Hematopoietic multipotent progenitor cell (in vitro differentiated cells): ENCODE measurements at regions not wholly inside any gene's neighbourhood (a gene's known extent, or its start where the extent isn't known, plus 50 kb on each side); places are given as distances from the start of the nearest gene placed in this dataset.

Experiments used
- DNase-seq, 3 donors: peaks; one replicate each; pipeline ENCODE4 v3.0.0-alpha.2; 2011 to 2015; ENCODE audit warnings: low read depth in 2 of 3, low spot score in 2 of 3

GRCh38 chr2:831622-832021 lies 119.0 kb upstream of the SNTG2 start:
- DNase-seq: no peak

GRCh38 chr2:831225-831536 lies 119.5 kb upstream of the SNTG2 start:
- no peak for DNase-seq

DNA sequence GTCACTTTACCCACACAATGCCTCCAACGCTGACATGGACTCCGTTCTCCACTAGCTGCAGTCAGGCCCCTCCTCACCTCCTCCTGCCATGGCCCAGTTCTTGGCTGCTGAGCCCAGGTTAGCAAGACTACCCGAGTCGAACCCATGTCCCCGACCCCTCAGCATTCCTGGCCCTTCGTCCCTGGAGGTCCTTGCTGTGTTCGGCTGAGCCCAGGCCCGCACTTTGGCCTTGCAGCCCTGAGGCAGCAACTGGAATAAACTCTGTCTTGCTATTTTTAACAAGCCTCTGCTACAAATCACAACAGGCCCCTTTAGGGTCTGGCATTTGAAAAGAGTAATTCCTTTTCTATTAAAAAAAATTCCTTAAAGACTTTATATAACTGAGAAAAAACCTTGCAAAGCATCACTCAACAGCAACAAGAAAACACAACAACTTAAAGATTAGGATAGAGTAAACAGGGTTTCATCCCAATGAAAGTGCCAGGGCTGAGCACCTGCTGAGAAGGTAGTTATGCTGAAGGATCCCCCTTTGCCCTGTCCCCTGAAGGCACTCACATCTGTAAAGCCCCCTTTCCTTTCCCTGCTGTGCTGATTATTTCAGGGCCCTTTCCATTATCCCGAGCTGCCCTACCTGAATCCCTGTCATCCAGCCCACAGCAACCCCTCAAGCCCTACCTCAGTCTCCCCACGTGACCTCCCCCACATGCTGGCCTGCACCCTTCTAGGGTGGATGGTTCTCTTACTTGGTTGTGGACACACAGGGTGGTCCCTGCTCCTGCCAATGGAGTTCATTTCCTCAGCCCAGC lies 120.0 kb upstream of the SNTG2 start:
- DNase-seq: no peak

DNA sequence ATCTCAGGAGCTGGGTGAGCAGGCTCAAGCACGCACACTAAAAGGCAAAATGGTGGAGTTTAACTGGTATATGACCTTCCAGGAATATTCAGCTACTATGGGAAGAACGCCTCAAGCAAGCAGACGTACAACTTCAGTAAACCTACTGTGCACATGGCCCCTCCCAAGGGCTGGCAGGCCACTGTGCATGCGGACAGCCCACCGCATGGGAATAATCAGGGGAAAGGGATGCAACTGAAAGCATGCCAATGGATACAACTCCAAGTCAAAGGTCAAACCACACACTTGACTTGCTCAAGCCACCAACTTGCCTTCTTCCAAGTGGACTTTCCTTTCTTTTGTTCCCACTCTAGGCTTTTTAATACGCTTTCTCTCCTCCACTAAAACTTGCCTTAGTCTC lies 121.6 kb upstream of the SNTG2 start:
- no peak for DNase-seq

GRCh38 chr2:824954-825353 lies 125.7 kb upstream of the SNTG2 start:
- DNase-seq: no peak

DNA sequence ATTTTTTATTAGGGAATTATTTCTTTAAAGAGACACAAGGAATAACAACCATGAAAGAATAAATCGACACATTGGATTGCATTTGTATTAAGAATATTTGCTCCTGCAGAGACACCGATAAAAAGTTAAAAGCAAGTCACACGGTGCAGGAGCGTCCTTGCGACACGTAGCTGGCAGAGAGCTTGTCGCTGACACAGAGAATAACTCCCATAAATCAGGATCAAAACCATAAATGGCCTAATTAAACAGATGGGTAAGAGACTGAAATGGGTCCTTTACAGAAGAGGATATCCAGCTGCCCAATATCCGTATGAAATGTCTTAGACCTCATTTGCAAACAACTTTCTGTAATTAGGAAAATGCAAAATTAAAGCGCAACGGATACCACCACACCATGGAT lies 126.1 kb upstream of the SNTG2 start:
- no peak for DNase-seq

GRCh38 chr2:821546-821945 lies 129.1 kb upstream of the SNTG2 start:
- DNase-seq: no peak

DNA sequence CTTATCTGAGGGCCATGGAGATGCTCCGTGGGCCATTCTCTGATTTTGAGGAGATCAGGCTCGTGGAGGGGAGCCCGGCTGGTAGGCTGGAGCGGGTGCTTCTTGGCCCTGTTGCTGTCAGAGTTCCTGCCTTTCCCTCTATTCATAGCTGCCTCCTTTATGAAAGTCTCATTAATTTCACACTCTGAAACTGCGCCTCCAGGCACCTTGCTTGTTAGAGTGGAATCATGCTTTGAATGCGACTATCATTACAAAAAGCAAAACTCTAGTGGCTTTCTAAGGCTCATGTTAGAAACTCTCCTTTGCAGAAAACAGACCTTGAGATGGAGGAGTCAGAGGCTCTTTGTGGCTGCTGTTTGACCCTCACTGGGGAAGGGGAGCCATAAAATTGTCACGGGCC lies 131.0 kb upstream of the SNTG2 start:
- no peak for DNase-seq

DNA sequence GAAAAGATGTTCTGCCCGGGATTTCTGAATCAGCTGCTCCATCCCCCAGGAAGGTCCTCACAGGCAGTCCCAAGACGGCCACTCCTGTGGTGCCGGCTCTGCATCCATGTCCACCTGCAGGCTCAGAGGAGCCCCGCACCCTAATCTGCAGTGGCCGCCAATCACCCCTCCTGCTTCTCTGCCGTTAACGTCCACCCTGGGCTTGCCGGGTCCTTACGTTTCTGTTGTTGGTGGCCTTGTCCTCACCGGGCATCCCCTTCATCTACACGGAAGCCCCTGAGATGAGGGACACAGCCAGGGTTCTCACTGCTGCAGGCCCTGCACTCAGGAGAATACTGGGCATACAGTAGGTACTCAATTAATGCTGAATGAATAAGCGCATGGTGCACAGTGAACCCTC lies 131.5 kb upstream of the SNTG2 start:
- no peak for DNase-seq

GRCh38 chr2:817336-818015 lies 133.2 kb upstream of the SNTG2 start:
- DNase-seq: no peak

DNA sequence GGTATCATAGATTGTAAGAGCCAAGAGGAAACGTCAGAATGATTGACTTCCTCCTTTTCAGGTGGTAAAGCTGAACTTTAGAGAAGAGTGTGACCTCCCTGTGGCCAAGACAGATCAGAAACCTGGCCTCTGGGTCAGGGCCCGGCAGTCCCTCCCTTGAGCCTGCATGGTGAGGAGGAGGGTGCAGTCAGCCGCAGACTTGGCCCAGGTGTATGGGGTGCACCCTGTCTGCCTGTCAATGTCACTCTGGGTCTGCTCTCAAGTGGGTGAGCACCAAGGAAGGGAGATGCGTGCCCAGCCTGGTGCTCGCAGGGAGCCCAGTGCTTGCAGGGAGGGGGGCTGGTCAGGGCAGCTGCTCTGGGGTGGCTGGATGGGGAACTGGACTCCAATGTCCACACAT lies 134.4 kb upstream of the SNTG2 start:
- DNase-seq: no peak

DNA sequence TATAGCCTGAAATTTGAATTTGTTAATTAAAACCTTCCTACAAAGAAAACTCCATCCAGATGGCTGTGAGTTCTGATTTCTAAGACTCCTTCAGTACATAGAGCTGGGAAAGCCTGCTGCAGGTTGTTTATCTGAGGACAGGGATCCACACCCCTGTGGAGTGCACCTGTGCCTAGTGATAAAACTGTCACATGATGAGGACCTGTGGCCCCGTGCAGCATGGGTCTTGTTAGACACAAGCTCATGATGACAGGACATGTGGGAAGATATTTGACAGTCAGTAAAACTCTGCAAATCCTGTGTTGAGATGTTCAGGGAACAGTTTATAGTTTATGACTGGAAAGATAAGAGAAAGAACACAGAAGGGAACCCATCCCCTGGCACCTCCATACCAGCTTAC lies 133.2 kb upstream of the TMEM18 start:
- DNase-seq: no peak

GRCh38 chr2:807300-807699 lies 130.1 kb upstream of the TMEM18 start:
- no peak for DNase-seq

GRCh38 chr2:805664-806063 lies 128.5 kb upstream of the TMEM18 start:
- DNase-seq: no peak

DNA sequence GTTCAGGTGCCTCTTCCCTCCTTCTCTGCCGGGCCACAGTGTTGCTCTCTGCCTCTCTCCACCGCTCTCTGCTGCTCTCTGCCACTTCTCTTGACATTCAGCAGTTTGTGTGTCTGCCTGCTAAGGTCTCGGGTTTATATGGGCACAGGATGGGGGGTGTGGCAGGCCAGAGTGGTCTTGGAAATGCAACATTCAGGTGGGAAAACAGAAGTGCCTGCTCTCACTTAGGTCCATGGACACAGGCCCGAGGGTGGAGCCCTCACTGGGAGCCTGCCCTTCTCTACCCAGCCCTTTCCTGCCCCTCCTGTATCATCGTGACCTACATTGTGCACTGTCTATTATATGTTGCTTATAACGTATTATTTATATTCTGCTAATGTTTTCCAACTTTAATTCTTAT lies 120.8 kb upstream of the TMEM18 start:
- no peak for DNase-seq

GRCh38 chr2:797556-797955 lies 120.3 kb upstream of the TMEM18 start:
- no peak for DNase-seq

DNA sequence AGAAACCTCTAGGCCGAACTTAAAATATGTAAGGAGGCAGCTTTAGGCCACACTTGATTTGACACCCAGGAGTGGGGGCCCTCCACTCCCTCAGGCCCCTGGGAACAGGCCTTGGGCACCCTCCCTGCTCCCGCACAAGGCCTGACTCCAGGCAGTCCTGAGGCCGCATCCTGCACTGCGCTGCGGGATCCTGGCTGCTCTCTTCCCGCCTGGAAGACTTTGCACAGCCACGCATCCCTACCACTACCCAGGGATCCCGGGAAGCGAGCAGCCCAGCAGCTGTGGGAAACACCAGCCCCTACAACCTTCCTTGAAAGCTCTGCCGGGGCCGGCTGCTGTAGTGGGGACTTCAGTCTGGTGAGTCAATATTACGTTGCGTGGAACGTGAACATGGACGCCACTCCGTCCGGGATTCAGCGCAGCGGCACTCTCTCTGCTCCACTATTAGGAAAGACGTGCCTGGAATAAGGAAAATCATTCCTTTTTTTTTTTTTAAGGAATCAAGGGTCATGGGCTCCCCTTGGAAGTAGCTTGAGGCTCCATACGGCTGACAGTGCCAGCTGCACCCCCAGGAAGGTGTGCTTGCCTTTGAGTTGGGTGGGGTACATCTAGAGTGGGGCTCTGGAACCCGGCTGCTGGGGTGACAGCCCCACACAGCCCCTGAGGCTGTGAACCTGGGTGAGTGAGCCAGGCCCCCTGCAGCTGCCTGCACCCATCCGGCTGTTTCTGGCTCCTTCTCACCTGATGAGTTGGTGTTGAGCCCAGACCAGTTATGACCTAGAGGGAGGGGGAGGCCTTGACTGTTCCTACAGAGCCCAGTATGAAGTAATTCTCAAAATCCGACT lies 119.2 kb upstream of the TMEM18 start:
- DNase-seq: no peak

GRCh38 chr2:795531-796041 lies 118.4 kb upstream of the TMEM18 start:
- no peak for DNase-seq

DNA sequence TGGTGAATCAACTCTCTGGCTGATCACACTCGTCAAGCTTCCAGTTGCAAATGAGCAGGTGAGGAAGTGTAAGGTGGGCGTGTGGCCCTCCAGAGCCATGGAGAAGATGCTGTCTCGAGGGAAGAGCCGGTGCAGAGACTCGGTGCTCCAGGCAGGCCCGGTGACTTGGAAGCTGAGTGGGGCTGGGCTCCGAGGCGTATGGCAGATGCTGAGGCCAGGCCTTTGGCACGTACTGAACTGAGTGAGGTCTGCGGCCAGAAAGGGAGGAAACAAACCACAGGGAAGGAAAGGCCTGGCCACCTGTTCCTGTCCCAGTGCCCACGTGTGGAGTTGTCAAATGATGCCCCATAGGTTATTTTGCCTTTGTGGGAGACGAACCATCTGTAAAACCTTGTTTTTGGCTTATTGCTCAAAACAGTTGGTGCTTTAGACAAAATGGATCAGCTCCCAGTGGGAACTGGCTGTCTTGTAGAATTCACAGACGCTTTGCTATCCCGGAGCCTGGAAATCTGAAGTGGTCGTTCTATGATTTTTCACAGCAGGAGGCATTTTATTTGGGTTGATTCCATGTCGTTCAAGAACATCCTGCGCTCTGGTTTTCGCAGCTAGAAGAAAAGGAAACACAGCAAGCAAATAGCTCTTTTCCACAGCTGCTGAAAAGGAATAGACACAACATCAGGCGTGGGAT lies 117.5 kb upstream of the TMEM18 start:
- no peak for DNase-seq

DNA sequence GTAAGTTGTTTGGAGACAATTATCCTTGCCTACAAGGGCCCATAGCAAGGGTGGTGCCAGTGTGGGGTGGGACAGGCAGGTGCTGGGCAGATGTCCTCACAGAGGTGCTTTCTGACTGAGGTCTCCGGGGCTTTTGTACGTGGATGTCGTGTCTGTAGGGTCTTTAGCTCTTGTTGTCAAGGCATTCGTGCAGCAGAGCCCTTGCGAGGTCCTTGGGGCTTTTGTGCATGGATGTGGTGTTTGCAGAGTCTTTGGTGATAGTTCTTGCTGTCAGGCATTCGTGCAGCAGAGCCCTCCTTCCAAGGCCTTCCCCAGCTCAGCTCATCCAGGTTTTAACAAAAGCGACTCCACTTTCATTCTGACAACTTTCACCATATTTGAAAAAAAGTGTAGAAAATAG lies 116.0 kb upstream of the TMEM18 start:
- no peak for DNase-seq

- no peak for DNase-seq
Measured at GRCh38 chr2:792687-793086, 115.5 kb upstream of the TMEM18 start.
